H9 (cell line): ENCODE measurements at regions not wholly inside any gene's neighbourhood (a gene's known extent, or its start where the extent isn't known, plus 50 kb on each side); places are given as distances from the start of the nearest gene placed in this dataset.

Experiments used
- DNase-seq: peaks from one replicate; pipeline ENCODE4 v3.0.0-alpha.2; 2017
- H2AFZ ChIP-seq: one replicate; pipeline ENCODE4 v1.6.1; 2013; ENCODE audit warnings: mild to moderate bottlenecking, low read length, control low read depth, moderate library complexity
- H2AK5ac ChIP-seq: 2 replicates; pipeline ENCODE4 v1.6.1; 2013; ENCODE audit warnings: low read length, control low read depth, mixed read lengths; ENCODE audit not compliant: insufficient read length
- H2BK120ac ChIP-seq: one replicate; pipeline ENCODE4 v1.6.1; 2013; ENCODE audit warnings: low read depth, mild to moderate bottlenecking, low read length, control low read depth, inconsistent platforms; ENCODE audit not compliant: poor library complexity, severe bottlenecking
- H2BK12ac ChIP-seq: 2 replicates; pipeline ENCODE4 v1.6.1; 2013; ENCODE audit warnings: low read length, control low read depth, mixed read lengths, low read depth; ENCODE audit not compliant: insufficient read length
- H2BK15ac ChIP-seq: 2 replicates; pipeline ENCODE4 v1.6.1; 2013; ENCODE audit warnings: low read depth, low read length, control low read depth
- H2BK20ac ChIP-seq: one replicate; pipeline ENCODE4 v1.6.1; 2013; ENCODE audit warnings: low read depth, mild to moderate bottlenecking, low read length, control low read depth, inconsistent platforms; ENCODE audit not compliant: poor library complexity, severe bottlenecking
- H2BK5ac ChIP-seq: 2 replicates; pipeline ENCODE4 v1.6.1; 2013; ENCODE audit warnings: low read length, control low read depth, mixed read lengths; ENCODE audit not compliant: insufficient read length
- H3K14ac ChIP-seq: 2 replicates; pipeline ENCODE4 v1.6.1; 2013; ENCODE audit warnings: low read length, control low read depth; ENCODE audit not compliant: insufficient read depth
- H3K18ac ChIP-seq: 2 replicates; pipeline ENCODE4 v1.6.1; 2013; ENCODE audit warnings: low read depth, mild to moderate bottlenecking, mixed read lengths, low read length, control low read depth; ENCODE audit not compliant: insufficient read length
- H3K23ac ChIP-seq: 2 replicates; pipeline ENCODE4 v1.6.1; 2013; ENCODE audit warnings: low read length, control low read depth, mixed read lengths, low read depth; ENCODE audit not compliant: insufficient read length
- H3K23me2 ChIP-seq: 2 replicates; pipeline ENCODE4 v1.6.1; 2013; ENCODE audit warnings: low read depth, mild to moderate bottlenecking, mixed read lengths, low read length, control low read depth; ENCODE audit not compliant: insufficient read length, poor library complexity, severe bottlenecking
- H3K27ac ChIP-seq: 2 replicates; pipeline ENCODE4 v1.5.1; 2013; ENCODE audit warnings: low read length, control low read depth, mixed read lengths, low read depth; ENCODE audit not compliant: insufficient read length
- H3K27me3 ChIP-seq: 2 replicates; pipeline ENCODE4 v1.6.1; 2013; ENCODE audit warnings: low read length, control low read depth, inconsistent platforms; ENCODE audit not compliant: insufficient read depth
- H3K4ac ChIP-seq: 2 replicates; pipeline ENCODE4 v1.6.1; 2013; ENCODE audit warnings: low read depth, mild to moderate bottlenecking, control low read depth, inconsistent platforms, low read length, moderate library complexity
- H3K4me1 ChIP-seq: 2 replicates; pipeline ENCODE4 v1.6.1; 2013; ENCODE audit warnings: low read length, control low read depth, inconsistent platforms; ENCODE audit not compliant: insufficient read depth
- H3K4me2 ChIP-seq: 2 replicates; pipeline ENCODE4 v1.6.1; 2013; ENCODE audit warnings: low read length, control low read depth, mixed read lengths; ENCODE audit not compliant: insufficient read length, insufficient read depth
- H3K56ac ChIP-seq: 2 replicates; pipeline ENCODE4 v1.6.1; 2013; ENCODE audit warnings: low read depth, mild to moderate bottlenecking, mixed read lengths, low read length, control low read depth; ENCODE audit not compliant: insufficient read length
- H3K79me1 ChIP-seq: 2 replicates; pipeline ENCODE4 v1.6.1; 2013; ENCODE audit warnings: low read depth, mild to moderate bottlenecking, moderate library complexity, low read length, control low read depth, inconsistent platforms; ENCODE audit not compliant: insufficient read depth, poor library complexity, severe bottlenecking
- H3K79me2 ChIP-seq: 2 replicates; pipeline ENCODE4 v1.6.1; 2013; ENCODE audit warnings: low read length, control low read depth, inconsistent platforms; ENCODE audit not compliant: insufficient read depth
- H3K9ac ChIP-seq: 2 replicates; pipeline ENCODE4 v1.6.1; 2013; ENCODE audit warnings: low read length, control low read depth, mixed read lengths; ENCODE audit not compliant: insufficient read length; ENCODE audit errors: extremely low read depth
- H3K9me3 ChIP-seq: one replicate; pipeline ENCODE4 v1.6.1; 2013; ENCODE audit warnings: low read depth, low read length, inconsistent platforms; ENCODE audit not compliant: control insufficient read depth
- H3T11ph ChIP-seq: one replicate; pipeline ENCODE4 v1.6.1; 2013; ENCODE audit warnings: mild to moderate bottlenecking, low read length, control low read depth, inconsistent platforms
- H4K20me1 ChIP-seq: one replicate; pipeline ENCODE4 v1.6.1; 2013; ENCODE audit not compliant: control insufficient read depth, insufficient read length, insufficient read depth
- H4K5ac ChIP-seq: 2 replicates; pipeline ENCODE4 v1.6.1; 2013; ENCODE audit warnings: low read depth, mild to moderate bottlenecking, mixed read lengths, low read length, control low read depth; ENCODE audit not compliant: insufficient read length
- H4K8ac ChIP-seq: replicated peaks from 2 replicates; pipeline ENCODE4 v1.6.1; 2013; ENCODE audit warnings: low read length, control low read depth, mixed read lengths, low read depth; ENCODE audit not compliant: insufficient read length
- H4K91ac ChIP-seq: 2 replicates; pipeline ENCODE4 v1.6.1; 2013; ENCODE audit warnings: low read depth, mild to moderate bottlenecking, moderate library complexity, mixed read lengths, low read length, control low read depth; ENCODE audit not compliant: insufficient read length
- H3K27ac Mint-ChIP-seq, 3 experiments: 2 replicates in 2 of 3; 3 replicates in 1 of 3; pipeline ENCODE4 v1.8.0; 2020 to 2021; ENCODE audit warnings: mixed read lengths in 3 of 3, mild to moderate bottlenecking in 1 of 3, moderate library complexity in 1 of 3
- H3K27me3 Mint-ChIP-seq: 2 replicates; pipeline ENCODE4 v1.8.0; 2021; ENCODE audit warnings: low read depth, mild to moderate bottlenecking, moderate library complexity, mixed read lengths
- H3K36me3 Mint-ChIP-seq, 3 experiments: 2 replicates in 2 of 3; 3 replicates in 1 of 3; pipeline ENCODE4 v1.8.0; 2020 to 2021; ENCODE audit warnings: low read depth in 3 of 3, mixed read lengths in 3 of 3; ENCODE audit not compliant: insufficient read depth in 1 of 3
- H3K4me1 Mint-ChIP-seq, 2 experiments: 2 replicates each; pipeline ENCODE4 v1.8.0; 2020; ENCODE audit warnings: mixed read lengths in 2 of 2
- H3K4me3 Mint-ChIP-seq, 2 experiments: 2 replicates in 1 of 2; 3 replicates in 1 of 2; pipeline ENCODE4 v1.8.0; 2020 to 2021; ENCODE audit warnings: mild to moderate bottlenecking in 2 of 2, mixed read lengths in 2 of 2, moderate library complexity in 1 of 2
- H3K9me3 Mint-ChIP-seq, 2 experiments: 2 replicates in 1 of 2; 3 replicates in 1 of 2; pipeline ENCODE4 v1.8.0; 2020; ENCODE audit warnings: mild to moderate bottlenecking in 2 of 2, mixed read lengths in 2 of 2, moderate library complexity in 1 of 2
- CTCF ChIP-seq: fragments of 200-600 bp; sonication (generic); conservative IDR thresholded peaks from 3 replicates; pipeline ENCODE4 v1.8.0; 2021; ENCODE audit warnings: antibody characterized with exemption, mild to moderate bottlenecking
- WGBS: extraction: QIAGEN DNeasy Blood & Tissue Kit; methylation state at CpG from one replicate; pipeline ENCODE4 v1.1.7; 2013; ENCODE audit warnings: missing lambda C conversion rate, low lambda C conversion rate, mixed read lengths; ENCODE audit not compliant: insufficient read length; ENCODE audit errors: extremely low coverage; 5-methylcytosine and 5-hydroxymethylcytosine counted together

- no peak overlapping the region for H3K18ac ChIP-seq
- H3K79me1 ChIP-seq = no peaks in the 10 kb centered on the region
- no peak overlapping the region for H2BK15ac ChIP-seq
- H3K4ac ChIP-seq = no peak overlapping the region
- H3K14ac ChIP-seq = no peak overlapping the region
- no peak overlapping the region for H3K23ac ChIP-seq
- H2AFZ ChIP-seq = no peak overlapping the region
- H3K4me2 ChIP-seq = no peak overlapping the region
- no peak overlapping the region for H3K56ac ChIP-seq
- H3K9me3 Mint-ChIP-seq = no peaks in the 10 kb centered on the region
- H2BK12ac ChIP-seq = no peak overlapping the region
- no peak overlapping the region for H3K27ac Mint-ChIP-seq
- no peak overlapping the region for H2BK120ac ChIP-seq
- H3K4me3 Mint-ChIP-seq = no peak overlapping the region
- H3K9ac ChIP-seq = no peak overlapping the region
- H4K20me1 ChIP-seq = no peaks in the 10 kb centered on the region
- no CpG with 5 or more reads among the region's 1 CpG for WGBS
- H3K9me3 ChIP-seq = no peaks in the 10 kb centered on the region
- H2BK5ac ChIP-seq = no peak overlapping the region
- no peak for TF ChIP-seq CTCF
- no peaks in the 10 kb centered on the region for H3K23me2 ChIP-seq
- no peaks in the 10 kb centered on the region; the same call in 1 of the 2 replicates for H3K4me1 ChIP-seq
- no peaks in the 10 kb centered on the region for H3K27me3 ChIP-seq
- H2BK20ac ChIP-seq = no peak overlapping the region
- no peaks in the 10 kb centered on the region for H3K79me2 ChIP-seq
- H3K4me1 Mint-ChIP-seq = peaks cover 8 to 9% of the 10 kb centered on the region in 2 experiments
- no peak overlapping the region for H3T11ph ChIP-seq
- H4K5ac ChIP-seq = no peak overlapping the region
- no peak overlapping the region for H4K8ac ChIP-seq
- no peak for DNase-seq
- no peaks in the 10 kb centered on the region; the same call in 1 of the 2 replicates for H3K27me3 Mint-ChIP-seq
- no peaks in the 10 kb centered on the region for H3K36me3 Mint-ChIP-seq
- H3K27ac ChIP-seq = no peak overlapping the region
- H2AK5ac ChIP-seq = no peak overlapping the region
- no peak overlapping the region for H4K91ac ChIP-seq
Observed at GRCh38 chr3:170772175-170772574, 97.8 kb downstream of the RPL22L1 start.
